ENCODE measurements at regions not wholly inside any gene's neighbourhood (a gene's known extent, or its start where the extent isn't known, plus 50 kb on each side); places are given as distances from the start of the nearest gene placed in this dataset.

- TF ChIP-seq, protein P1, sequence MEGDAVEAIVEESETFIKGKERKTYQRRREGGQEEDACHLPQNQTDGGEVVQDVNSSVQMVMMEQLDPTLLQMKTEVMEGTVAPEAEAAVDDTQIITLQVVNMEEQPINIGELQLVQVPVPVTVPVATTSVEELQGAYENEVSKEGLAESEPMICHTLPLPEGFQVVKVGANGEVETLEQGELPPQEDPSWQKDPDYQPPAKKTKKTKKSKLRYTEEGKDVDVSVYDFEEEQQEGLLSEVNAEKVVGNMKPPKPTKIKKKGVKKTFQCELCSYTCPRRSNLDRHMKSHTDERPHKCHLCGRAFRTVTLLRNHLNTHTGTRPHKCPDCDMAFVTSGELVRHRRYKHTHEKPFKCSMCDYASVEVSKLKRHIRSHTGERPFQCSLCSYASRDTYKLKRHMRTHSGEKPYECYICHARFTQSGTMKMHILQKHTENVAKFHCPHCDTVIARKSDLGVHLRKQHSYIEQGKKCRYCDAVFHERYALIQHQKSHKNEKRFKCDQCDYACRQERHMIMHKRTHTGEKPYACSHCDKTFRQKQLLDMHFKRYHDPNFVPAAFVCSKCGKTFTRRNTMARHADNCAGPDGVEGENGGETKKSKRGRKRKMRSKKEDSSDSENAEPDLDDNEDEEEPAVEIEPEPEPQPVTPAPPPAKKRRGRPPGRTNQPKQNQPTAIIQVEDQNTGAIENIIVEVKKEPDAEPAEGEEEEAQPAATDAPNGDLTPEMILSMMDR (conservative IDR thresholded peaks at IDR 0.05; ENCODE audit: low read depth, low read length) = no peak
- no peak for TF ChIP-seq EZH2 (IDR thresholded peaks at IDR 0.05; ENCODE audit: borderline replicate concordance, low read depth, low read length, poor library complexity, severe bottlenecking)
Observed at GRCh38 chr18:60935041-60935910, 398.0 kb upstream of the CDH20 start.

All from A673 (cell line).